Pancreas (tissue), 10 donors: ENCODE measurements at regions not wholly inside any gene's neighbourhood (a gene's known extent, or its start where the extent isn't known, plus 50 kb on each side); places are given as distances from the start of the nearest gene placed in this dataset.

ENCODE experiments used
- ATAC-seq, 4 donors: fragments of 200-7000 bp; cut with Tn5 transposase; one replicate each; pipeline versions ENCODE4 v1.8.0 to v1.9.1; 2020; ENCODE audit warnings: mild to moderate bottlenecking in 4 of 4, moderate library complexity in 4 of 4
- DNase-seq, 6 donors: peaks; one replicate each; pipeline ENCODE4 v3.0.0-alpha.2; 2020
- FAIRE-seq: peaks from 2 replicates; lab custom pipeline; 2012; peaks lifted over from hg19 to GRCh38; lab: Jason Lieb, UNC
- H3K27ac ChIP-seq, 4 donors: fragments of 200-600 bp; sonication (generic); 1 replicate in 3 of 4; 2 replicates in 1 of 4; pipeline versions ENCODE4 v1.5.0 to v1.8.0; 2020
- H3K27me3 ChIP-seq, 4 donors: fragments of 200-600 bp; one replicate each; pipeline ENCODE4 v1.8.0; 2021
- H3K36me3 ChIP-seq, 3 donors: fragments of 200-600 bp; sonication (generic) in 1 of 3; one replicate each; pipeline versions ENCODE4 v1.5.0 to v1.8.0; 2020 to 2021
- H3K4me1 ChIP-seq, 3 donors: fragments of 200-600 bp; one replicate each; pipeline ENCODE4 v1.8.0; 2021
- H3K4me3 ChIP-seq, 4 donors: fragments of 200-600 bp; sonication (generic) in 2 of 4; one replicate each; pipeline versions ENCODE4 v1.5.0 to v1.8.0; 2020 to 2021
- H3K9me3 ChIP-seq, 4 donors: fragments of 200-600 bp; one replicate each; pipeline ENCODE4 v1.8.0; 2021
- CTCF ChIP-seq, 4 donors: fragments of 200-600 bp; sonication (generic) in 3 of 4; IDR thresholded peaks; one replicate each; pipeline versions ENCODE4 v1.5.0 to v1.8.0; 2021; ENCODE audit warnings: antibody characterized with exemption in 4 of 4
- WGBS, 2 donors: extraction: QIAGEN DNeasy Blood & Tissue Kit; methylation state at CpG; one replicate each; pipeline ENCODE4 v1.1.7; 2013; 5-methylcytosine and 5-hydroxymethylcytosine counted together
- intact Hi-C, 3 donors: fragments of 100-400 bp; cut with DNase I; formaldehyde crosslinking; loops; one replicate each; pipeline versions ENCODE4 v1.11.1 to v1.14.2; 2022
- donor health status: healthy with polysubstance abuse.
- donor health status: DM: no; HTN: no; CAD: no; lungs with moderate emphysema.
- donor health status: DM: no; HTN: no; CAD: no.
- donor health status: control.
- donor health status: control.
- donor health status: Bipolar disorder and iron deficiency.
- donor health status: DM: yes; HTN: yes; CAD: no.
- donor health status: DM: no; HTN: no; CAD: no.
- donor health status: DM: no; HTN: no; CAD: no.
- donor health status: DM: yes; HTN: yes; CAD: no.

DNA sequence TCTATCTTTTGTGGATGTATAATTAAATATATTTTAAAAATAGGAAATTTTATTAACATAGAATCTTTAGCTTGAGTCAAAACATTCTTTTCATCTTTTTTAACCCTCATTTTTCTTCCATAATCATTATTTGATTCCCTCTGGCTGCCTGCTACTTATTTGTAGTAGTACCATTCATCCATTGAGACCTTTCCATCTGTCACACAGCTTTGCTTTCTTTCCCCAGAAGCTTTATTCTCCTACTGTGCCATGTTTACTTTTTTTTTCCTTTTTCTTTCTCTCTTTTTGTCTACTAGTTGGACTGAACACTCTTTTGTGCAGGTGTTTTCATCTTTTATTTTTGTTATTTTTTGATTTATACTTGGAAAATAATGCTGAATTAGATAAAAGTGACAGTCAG lies 522.6 kb upstream of the MMS22L start:
- no peak for DNase-seq
- Histone ChIP-seq H3K9me3 (no peaks in the 10 kb centered on the region), H3K27me3 (no peaks in the 10 kb centered on the region), H3K27ac (no peak overlapping the region), H3K36me3 (no peaks in the 10 kb centered on the region), H3K4me3 (no peak overlapping the region), H3K4me1 (no peaks in the 10 kb centered on the region)
- intact Hi-C loops: no loop called here
- no peak for TF ChIP-seq CTCF (IDR thresholded peaks at IDR 0.05)
- no peak for ATAC-seq
- no peak for FAIRE-seq

DNA sequence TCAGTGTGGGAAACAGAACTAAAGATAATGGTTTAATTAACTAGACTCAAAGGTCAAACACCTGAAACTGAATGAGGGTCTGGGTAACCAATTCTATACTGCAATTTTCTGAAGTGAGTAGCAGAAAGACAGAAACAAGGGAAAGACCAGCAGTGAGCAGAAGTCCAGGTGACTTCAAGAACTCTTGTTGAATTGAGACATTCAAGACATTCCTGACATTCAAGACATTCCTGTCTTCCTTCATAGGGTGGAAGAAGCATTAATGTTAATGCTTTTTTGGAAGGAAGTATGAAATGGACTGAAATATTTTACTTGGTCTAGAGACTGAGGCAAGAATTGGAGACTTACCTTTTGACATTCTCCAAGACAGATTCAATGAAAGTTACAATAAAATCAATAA lies 529.9 kb upstream of the MMS22L start:
- no peak overlapping the region for H3K27ac ChIP-seq
- TF ChIP-seq CTCF (IDR thresholded peaks at IDR 0.05): no peak
- intact Hi-C loops: no loop called here
- no peak for FAIRE-seq
- no peaks in the 10 kb centered on the region for H3K27me3 ChIP-seq
- H3K4me3 ChIP-seq: no peak overlapping the region
- no peaks in the 10 kb centered on the region for H3K9me3 ChIP-seq
- DNase-seq: no peak
- no peak for ATAC-seq
- no peaks in the 10 kb centered on the region for H3K4me1 ChIP-seq
- no peaks in the 10 kb centered on the region for H3K36me3 ChIP-seq

GRCh38 chr6:97813889-97814567 lies 531.0 kb upstream of the MMS22L start:
- no peaks in the 10 kb centered on the region for H3K36me3 ChIP-seq
- H3K4me1 ChIP-seq: no peaks in the 10 kb centered on the region
- intact Hi-C loops: no loop called here
- DNase-seq (no peak), ATAC-seq (no peak), FAIRE-seq (no peak)
- no peak for TF ChIP-seq CTCF (IDR thresholded peaks at IDR 0.05)
- H3K27ac ChIP-seq: no peak overlapping the region
- H3K9me3 ChIP-seq: no peaks in the 10 kb centered on the region
- no peak overlapping the region for H3K4me3 ChIP-seq
- 55 to 61% methylated on average over 4 of the region's 4 CpGs for WGBS, 2 donors
- no peaks in the 10 kb centered on the region for H3K27me3 ChIP-seq

DNA sequence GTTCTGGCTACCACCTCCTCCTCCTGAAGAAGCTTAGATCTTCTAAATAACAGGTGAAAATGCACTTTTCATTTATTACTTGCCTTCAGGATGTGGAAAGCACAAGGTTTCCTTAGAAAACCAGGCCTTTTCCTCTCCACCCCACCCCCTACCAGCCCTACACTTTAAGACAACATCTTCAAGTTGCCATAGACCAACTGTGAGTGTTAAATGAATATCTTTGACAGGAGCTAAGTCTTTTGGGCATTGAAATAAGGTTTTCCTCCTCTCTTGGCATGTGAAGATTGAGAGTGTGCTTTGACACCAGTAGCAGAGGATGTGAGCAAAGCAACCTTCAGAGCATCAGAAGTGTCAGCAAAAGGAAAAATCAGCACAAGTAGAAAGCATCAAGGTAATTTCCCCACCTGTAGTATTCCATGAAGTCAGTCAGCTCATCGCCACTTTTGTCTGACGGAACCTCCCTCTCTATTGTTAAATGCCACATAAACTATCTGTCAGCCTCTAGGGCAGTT lies 532.3 kb upstream of the MMS22L start:
- Histone ChIP-seq H3K9me3 (no peaks in the 10 kb centered on the region), H3K27ac (no peak overlapping the region), H3K27me3 (no peaks in the 10 kb centered on the region), H3K4me3 (no peak overlapping the region), H3K4me1 (no peaks in the 10 kb centered on the region), H3K36me3 (no peaks in the 10 kb centered on the region)
- no peak for TF ChIP-seq CTCF (IDR thresholded peaks at IDR 0.05)
- no peak for FAIRE-seq
- ATAC-seq: no peak
- no peak for DNase-seq
- intact Hi-C loops: no loop called here
- WGBS, 2 donors: 31 to 55% methylated on average over 2 of the region's 2 CpGs

GRCh38 chr6:97816526-97816925 lies 533.5 kb upstream of the MMS22L start:
- H3K4me1 ChIP-seq: no peaks in the 10 kb centered on the region
- 53 to 55% methylated on average over 2 of the region's 2 CpGs for WGBS, 2 donors
- H3K27ac ChIP-seq: no peak overlapping the region
- H3K27me3 ChIP-seq: no peaks in the 10 kb centered on the region
- H3K36me3 ChIP-seq: no peaks in the 10 kb centered on the region
- DNase-seq (no peak), FAIRE-seq (no peak), ATAC-seq (no peak)
- no peaks in the 10 kb centered on the region for H3K9me3 ChIP-seq
- TF ChIP-seq CTCF (IDR thresholded peaks at IDR 0.05): no peak
- no peak overlapping the region for H3K4me3 ChIP-seq
- intact Hi-C loops: no loop called here
